Aorta (tissue), 5 donors: ENCODE measurements at regions not wholly inside any gene's neighbourhood (a gene's known extent, or its start where the extent isn't known, plus 50 kb on each side); places are given as distances from the start of the nearest gene placed in this dataset.
"Not testable (repeated sequence)": the region's sequence is repeated elsewhere in the genome, so short reads cannot be mapped to it uniquely, and the experiment has no call there.

Source experiments
- ATAC-seq: fragments of 200-7000 bp; cut with Tn5 transposase; one replicate; pipeline ENCODE4 v1.9.1; 2022; ENCODE audit warnings: moderate library complexity; ENCODE audit not compliant: low FRiP score
- DNase-seq, 2 donors: peaks; one replicate each; pipeline ENCODE4 v3.0.0-alpha.2; 2020
- H3K27ac ChIP-seq, 2 donors: one replicate each; pipeline ENCODE4 v1.5.1; 2013; ENCODE audit warnings: low read length in 2 of 2, mild to moderate bottlenecking in 2 of 2, moderate library complexity in 2 of 2, control low read depth in 1 of 2, inconsistent platforms in 1 of 2, low read depth in 1 of 2
- H3K27me3 ChIP-seq, 2 donors: one replicate each; pipeline ENCODE4 v1.6.1; 2013; ENCODE audit warnings: control low read depth in 1 of 2, low read length in 1 of 2, mild to moderate bottlenecking in 1 of 2, moderate library complexity in 1 of 2; ENCODE audit not compliant: insufficient read depth in 2 of 2, control insufficient read depth in 1 of 2
- H3K36me3 ChIP-seq, 2 donors: one replicate each; pipeline ENCODE4 v1.6.1; 2013; ENCODE audit warnings: control low read depth in 1 of 2, low read length in 1 of 2, mild to moderate bottlenecking in 1 of 2; ENCODE audit not compliant: insufficient read depth in 2 of 2, control insufficient read depth in 1 of 2
- H3K4me1 ChIP-seq, 2 donors: one replicate each; pipeline ENCODE4 v1.6.1; 2013; ENCODE audit warnings: low read length in 2 of 2, control low read depth in 1 of 2, mild to moderate bottlenecking in 1 of 2, moderate library complexity in 1 of 2; ENCODE audit not compliant: insufficient read depth in 2 of 2, control insufficient read depth in 1 of 2
- H3K4me3 ChIP-seq, 2 donors: one replicate each; pipeline ENCODE4 v1.5.1; 2013; ENCODE audit warnings: low read length in 2 of 2, control low read depth in 1 of 2, mild to moderate bottlenecking in 1 of 2
- H3K9me3 ChIP-seq: one replicate; pipeline ENCODE4 v1.6.1; 2013; ENCODE audit warnings: mild to moderate bottlenecking, low read length; ENCODE audit not compliant: control insufficient read depth
- WGBS, 2 donors: extraction: QIAGEN DNeasy Blood & Tissue Kit; methylation state at CpG; one replicate each; pipeline ENCODE4 v1.1.7; 2013; 5-methylcytosine and 5-hydroxymethylcytosine counted together
- intact Hi-C, 2 donors: fragments of 100-400 bp; cut with DNase I; formaldehyde crosslinking; loops; one replicate each; pipeline versions ENCODE4 v1.14.2 to v1.15.0; 2022
- donor health status: healthy with polysubstance abuse.
- donor health status: Bipolar disorder and iron deficiency.
- donor health status: DM: no; HTN: no; CAD: no.
- donor health status: DM: no; HTN: no; CAD: no.
- donor health status: DM: yes; HTN: yes; CAD: no.

GRCh38 chr9:113675475-113675941 lies 200.6 kb upstream of the ZNF618 start:
- Histone ChIP-seq H3K27me3 (no peaks in the 10 kb centered on the region), H3K9me3 (no peaks in the 10 kb centered on the region), H3K4me3 (no peak overlapping the region), H3K27ac (peak overlapping the region in 1 of 2 donors; percentile 1), H3K36me3 (no peaks in the 10 kb centered on the region), H3K4me1 (no peaks in the 10 kb centered on the region)
- WGBS, 2 donors, result 35 to 41% methylated on average over 10 of the region's 10 CpGs
- DNase-seq, result peak; percentile 86 to 91
- intact Hi-C loops, result no loop called here
- ATAC-seq, result peak; percentile 81

DNA sequence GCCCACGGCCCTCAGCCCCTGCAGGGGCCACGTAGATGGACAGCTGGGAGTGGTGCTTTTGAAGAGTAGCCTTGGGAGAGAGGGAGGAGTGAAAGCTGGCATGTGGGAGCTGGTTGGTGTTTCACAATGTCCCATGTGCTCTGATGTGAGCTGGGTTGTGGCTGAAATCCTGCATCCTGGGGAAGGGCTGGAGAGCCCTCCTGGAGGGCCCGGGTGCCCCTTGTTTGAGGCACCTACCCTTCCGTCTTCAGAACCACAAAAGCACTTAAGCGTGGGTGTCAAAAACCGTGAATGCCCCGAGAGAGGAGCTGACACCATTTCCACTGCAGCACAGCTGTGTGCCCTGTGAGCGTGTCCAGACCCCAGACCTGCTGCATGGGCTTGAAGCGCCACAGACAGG lies 199.1 kb upstream of the ZNF618 start:
- no peaks in the 10 kb centered on the region for H3K36me3 ChIP-seq
- 85 to 89% methylated on average over 9 of the region's 9 CpGs for WGBS, 2 donors
- intact Hi-C loops, result no loop called here
- DNase-seq, result no peak
- no peaks in the 10 kb centered on the region for H3K9me3 ChIP-seq
- no peaks in the 10 kb centered on the region for H3K27me3 ChIP-seq
- no peak for ATAC-seq
- H3K4me1 ChIP-seq, result no peaks in the 10 kb centered on the region
- H3K27ac ChIP-seq, result no peak overlapping the region
- H3K4me3 ChIP-seq, result no peak overlapping the region

- intact Hi-C loops, result no loop called here
- no peaks in the 10 kb centered on the region for H3K27me3 ChIP-seq
- no peak for ATAC-seq
- 80 to 84% methylated on average over 4 of the region's 4 CpGs for WGBS, 2 donors
- H3K27ac ChIP-seq, result no peak overlapping the region
- no peak for DNase-seq
- no peaks in the 10 kb centered on the region for H3K36me3 ChIP-seq
- H3K4me3 ChIP-seq, result no peak overlapping the region
- no peaks in the 10 kb centered on the region for H3K9me3 ChIP-seq
- H3K4me1 ChIP-seq, result no peaks in the 10 kb centered on the region
Measured at GRCh38 chr9:113677569-113677968, 198.5 kb upstream of the ZNF618 start.

GRCh38 chr9:113678119-113678858 lies 197.8 kb upstream of the ZNF618 start:
- intact Hi-C loops, result no loop called here
- no peaks in the 10 kb centered on the region for H3K36me3 ChIP-seq
- WGBS, 2 donors, result 80 to 88% methylated on average over 3 of the region's 3 CpGs

DNA sequence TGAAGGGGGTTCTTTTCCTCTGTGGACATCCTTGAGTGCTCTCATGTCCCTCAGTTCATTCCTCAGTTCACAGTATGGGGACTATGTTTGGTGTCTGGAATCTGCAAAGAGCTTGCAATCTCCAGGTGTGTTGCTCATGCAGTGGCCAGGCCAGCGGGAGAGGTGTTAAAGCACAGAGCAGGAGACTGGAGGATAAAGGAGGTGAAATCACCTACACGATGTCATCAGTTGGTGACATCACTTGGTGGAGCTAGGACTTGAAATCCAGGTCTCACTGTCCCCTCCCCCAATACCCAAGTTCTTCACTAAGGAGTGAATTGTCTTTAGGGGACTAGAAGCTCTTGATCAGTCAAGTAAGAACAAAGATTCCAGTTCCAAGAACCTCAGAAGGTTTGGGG lies 197.3 kb upstream of the ZNF618 start:
- H3K4me1 ChIP-seq, result no peaks in the 10 kb centered on the region
- no peaks in the 10 kb centered on the region for H3K36me3 ChIP-seq
- H3K9me3 ChIP-seq, result no peaks in the 10 kb centered on the region
- no peaks in the 10 kb centered on the region for H3K27me3 ChIP-seq
- no peak overlapping the region for H3K27ac ChIP-seq
- WGBS, 2 donors, result 86 to 92% methylated on average over 2 of the region's 2 CpGs
- DNase-seq, result no peak
- ATAC-seq, result no peak
- H3K4me3 ChIP-seq, result no peak overlapping the region
- intact Hi-C loops, result no loop called here

More at GRCh38 chr9:113678119-113678858, 197.8 kb upstream of the ZNF618 start:
- H3K4me3 ChIP-seq, result no peak overlapping the region
- no peak for DNase-seq
- no peak overlapping the region for H3K27ac ChIP-seq
- no peaks in the 10 kb centered on the region for H3K4me1 ChIP-seq
- ATAC-seq, result no peak
- H3K27me3 ChIP-seq, result no peaks in the 10 kb centered on the region
- H3K9me3 ChIP-seq, result no peaks in the 10 kb centered on the region

DNA sequence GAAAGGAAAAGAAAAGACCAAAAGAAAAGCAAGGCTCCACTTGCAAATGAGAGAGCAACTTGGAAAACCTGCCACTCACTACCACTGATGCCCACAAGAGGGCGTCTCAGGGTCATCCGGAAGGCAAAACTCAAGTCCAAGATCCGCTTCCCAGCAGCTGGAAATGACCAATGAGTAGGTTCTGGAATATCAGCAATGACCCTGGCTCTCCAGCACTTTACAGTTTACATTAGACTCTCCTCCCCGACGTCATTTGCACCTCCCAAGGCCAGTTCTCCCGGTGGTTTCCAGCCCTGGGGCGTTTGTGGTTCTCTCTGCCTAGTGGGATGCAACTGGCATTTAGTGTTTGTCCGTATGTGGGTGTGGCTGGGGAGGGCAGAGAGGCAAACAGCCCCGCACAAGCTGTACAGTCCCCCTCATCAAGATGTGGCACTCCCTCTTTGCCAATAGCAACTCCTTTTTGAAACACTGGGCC lies 193.8 kb upstream of the ZNF618 start:
- H3K27ac ChIP-seq, result no peak overlapping the region
- 8 to 9% methylated on average over 9 of the region's 9 CpGs for WGBS, 2 donors
- DNase-seq (peak; percentile 78 to 90), ATAC-seq (peak; percentile 86)
- no peaks in the 10 kb centered on the region for H3K27me3 ChIP-seq
- no peaks in the 10 kb centered on the region for H3K36me3 ChIP-seq
- no peaks in the 10 kb centered on the region for H3K4me1 ChIP-seq
- intact Hi-C loops, result no loop called here
- no peaks in the 10 kb centered on the region for H3K9me3 ChIP-seq
- no peak overlapping the region for H3K4me3 ChIP-seq

GRCh38 chr9:113685636-113686035 lies 190.5 kb upstream of the ZNF618 start:
- intact Hi-C loops, H3K4me1 ChIP-seq, H3K4me3 ChIP-seq, H3K36me3 ChIP-seq, H3K27me3 ChIP-seq, ATAC-seq, DNase-seq, H3K9me3 ChIP-seq, H3K27ac ChIP-seq: not testable (repeated sequence)
- 90 to 97% methylated on average over 6 of the region's 6 CpGs for WGBS, 2 donors

- Histone ChIP-seq H3K36me3 (no peaks in the 10 kb centered on the region), H3K27ac (no peak overlapping the region), H3K4me1 (no peaks in the 10 kb centered on the region), H3K4me3 (no peak overlapping the region), H3K9me3 (no peaks in the 10 kb centered on the region), H3K27me3 (no peaks in the 10 kb centered on the region)
- DNase-seq, result no peak
- intact Hi-C loops, result no loop called here
- ATAC-seq, result no peak
- 42 to 57% methylated on average over 4 of the region's 4 CpGs for WGBS, 2 donors
Measured at GRCh38 chr9:113687107-113687679, 188.9 kb upstream of the ZNF618 start.
